B cell (primary cell): ENCODE measurements at regions not wholly inside any gene's neighbourhood (a gene's known extent, or its start where the extent isn't known, plus 50 kb on each side); places are given as distances from the start of the nearest gene placed in this dataset.

Source experiments
- CTCF ChIP-seq: fragments of 200-600 bp; IDR thresholded peaks from one replicate; pipeline ENCODE4 v1.8.0; 2022; ENCODE audit warnings: antibody characterized with exemption, mild to moderate bottlenecking
- EZH2 ChIP-seq: IDR thresholded peaks from 2 replicates; pipeline ENCODE4 v1.6.1; 2012; ENCODE audit warnings: borderline replicate concordance, low read depth, mild to moderate bottlenecking, moderate library complexity, low read length; ENCODE audit not compliant: insufficient read depth, poor library complexity, severe bottlenecking

- TF ChIP-seq CTCF: no peak
- TF ChIP-seq EZH2: no peak
Observed at GRCh38 chr16:60553090-60553757, 1483.0 kb downstream of the CDH8 start.
